ENCODE measurements at regions not wholly inside any gene's neighbourhood (a gene's known extent, or its start where the extent isn't known, plus 50 kb on each side); places are given as distances from the start of the nearest gene placed in this dataset.
"Not testable (repeated sequence)": the region's sequence is repeated elsewhere in the genome, so short reads cannot be mapped to it uniquely, and the experiment has no call there.

GRCh38 chr7:24052572-24053260 is 231.3 kb upstream of the NPY start:
- no peak for DNase-seq (ENCODE audit: low spot score)

DNA sequence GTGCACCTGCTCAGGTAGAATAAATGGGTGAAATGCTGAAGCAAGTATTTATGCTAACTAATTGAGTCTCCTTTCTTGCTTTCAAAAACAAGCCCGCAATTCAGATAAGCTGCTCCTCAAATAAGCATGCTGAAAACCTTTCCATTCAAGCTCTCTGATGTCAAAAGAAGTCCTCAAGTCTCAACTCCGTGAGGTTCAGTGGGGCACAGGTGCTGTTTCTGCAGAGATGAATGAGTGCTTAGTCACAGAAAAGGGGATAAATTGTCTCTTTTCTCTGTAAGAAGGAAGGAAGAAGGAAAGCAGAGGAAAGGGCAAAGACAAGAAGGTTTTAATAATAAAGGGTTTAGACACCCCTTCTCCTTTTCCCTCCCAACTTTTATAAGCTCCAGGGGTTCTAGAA is 229.8 kb upstream of the NPY start:
- no peak for DNase-seq (ENCODE audit: low spot score)

GRCh38 chr7:24057243-24057642 is 226.7 kb upstream of the NPY start:
- no peak for DNase-seq (ENCODE audit: low spot score)

DNA sequence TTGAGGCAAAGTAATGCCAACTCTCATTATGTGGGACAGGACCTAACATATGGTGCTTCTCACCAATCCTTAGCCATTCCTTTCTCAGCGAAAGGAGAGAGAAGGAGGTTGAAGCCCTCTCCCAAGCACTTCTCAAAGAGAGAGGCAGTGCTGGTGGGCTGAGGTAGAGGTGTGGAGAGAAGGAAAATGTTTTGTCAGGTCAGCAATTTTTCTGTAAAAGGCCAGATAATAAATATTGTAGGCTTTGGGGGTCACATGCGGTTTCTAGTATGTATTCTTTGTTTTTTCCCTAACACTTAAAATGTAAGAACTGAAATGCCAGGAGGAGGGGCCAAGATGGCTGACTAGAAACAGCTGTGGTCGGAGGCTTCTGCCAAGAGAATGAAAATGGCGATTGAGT is 225.0 kb upstream of the NPY start:
- DNase-seq (ENCODE audit: low spot score) = no peak

DNA sequence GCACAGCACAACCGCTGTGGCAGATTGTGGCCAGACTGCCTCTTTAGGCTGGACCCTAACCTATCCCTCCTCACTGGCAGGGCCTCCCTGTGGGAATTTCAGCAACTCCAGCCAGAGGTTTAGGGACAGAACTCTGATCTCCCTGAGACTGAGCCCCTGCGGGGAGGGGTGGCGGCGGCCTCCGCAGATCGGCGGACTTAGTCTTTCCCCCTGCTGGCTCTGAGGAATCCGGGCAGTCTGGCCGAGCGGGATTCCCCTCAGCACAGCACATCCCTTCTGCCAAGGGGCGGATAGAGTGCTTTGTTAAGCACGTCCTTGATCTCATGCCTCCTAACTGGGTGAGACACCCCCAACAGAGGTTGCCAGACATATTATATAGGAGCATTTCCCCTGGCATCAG is 224.2 kb upstream of the NPY start:
- no peak for DNase-seq (ENCODE audit: low spot score)

DNA sequence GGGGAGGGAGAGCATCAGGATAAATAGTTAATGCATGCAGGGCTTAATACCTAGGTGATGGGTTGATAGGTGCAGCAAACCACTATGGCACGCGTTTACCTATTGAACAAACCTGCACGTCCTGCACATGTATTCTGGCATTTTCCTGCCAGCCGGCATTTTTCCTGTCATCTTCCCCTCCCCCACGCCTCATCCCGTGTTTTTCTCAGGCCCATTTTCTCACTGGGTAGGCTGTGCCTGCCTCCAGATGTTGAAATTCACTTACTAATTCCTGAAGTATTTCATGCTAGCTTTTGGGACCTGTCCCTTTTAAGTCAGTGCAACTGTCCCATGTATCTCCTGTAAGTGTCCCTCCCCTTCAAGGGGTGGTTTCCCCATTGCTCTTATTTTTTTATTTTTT is 220.3 kb upstream of the NPY start:
- no peak for DNase-seq (ENCODE audit: low spot score)

- DNase-seq (ENCODE audit: low spot score) = no peak
Measured at GRCh38 chr7:24069751-24070150, 214.2 kb upstream of the NPY start.

GRCh38 chr7:24073651-24074420 is 210.2 kb upstream of the NPY start:
- DNase-seq (ENCODE audit: low spot score) = peak; percentile 20

- DNase-seq (ENCODE audit: low spot score) = no peak
Measured at GRCh38 chr7:24075426-24075810, 208.6 kb upstream of the NPY start.

- DNase-seq (ENCODE audit: low spot score) = no peak
Measured at GRCh38 chr7:24082826-24083225, 201.2 kb upstream of the NPY start.

- DNase-seq (ENCODE audit: low spot score) = no peak
Measured at GRCh38 chr7:24102988-24103387, 181.0 kb upstream of the NPY start.

- DNase-seq (ENCODE audit: low spot score) = peak; percentile 68
Measured at GRCh38 chr7:24108906-24109376, 175.0 kb upstream of the NPY start.

DNA sequence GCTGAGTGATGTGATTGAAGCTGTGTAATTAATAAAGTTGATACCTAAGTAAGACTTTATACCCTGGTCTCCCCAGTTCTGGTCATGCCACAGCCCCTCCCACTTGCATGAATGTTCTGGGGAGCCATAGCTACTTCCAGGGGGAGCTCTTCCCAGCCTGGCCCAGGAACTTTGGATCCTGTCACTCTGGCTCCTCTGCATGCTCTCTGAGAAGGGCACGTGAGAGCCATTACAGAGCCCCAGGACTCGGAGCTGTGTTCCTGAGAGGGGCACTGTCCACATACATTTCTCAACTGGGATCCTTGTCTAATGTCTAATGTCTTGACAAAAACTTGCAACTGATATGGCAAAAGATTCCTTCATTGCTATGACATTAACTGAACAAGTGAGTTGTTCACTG is 173.9 kb upstream of the NPY start:
- no peak for DNase-seq (ENCODE audit: low spot score)

GRCh38 chr7:24113506-24113905 is 170.5 kb upstream of the NPY start:
- DNase-seq (ENCODE audit: low spot score) = no peak

DNA sequence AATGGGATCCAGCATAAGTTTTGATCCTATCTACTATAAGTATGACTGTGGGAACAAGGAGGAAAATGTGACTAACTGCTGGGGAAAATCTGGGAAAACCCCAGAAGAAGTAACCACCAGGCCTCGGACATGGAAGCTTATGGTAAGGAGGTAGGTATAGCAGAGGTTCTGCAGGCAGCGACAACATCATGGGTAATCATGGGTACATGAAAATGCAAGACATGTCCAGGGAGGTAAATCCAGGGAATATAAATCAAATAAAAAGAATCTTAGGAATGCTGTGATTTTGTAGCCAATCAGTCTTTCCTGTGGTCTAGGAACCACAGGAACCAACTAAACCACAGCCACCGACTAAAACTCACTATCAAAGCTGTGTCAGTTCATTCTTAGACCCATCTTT is 168.3 kb upstream of the NPY start:
- DNase-seq (ENCODE audit: low spot score) = no peak

DNA sequence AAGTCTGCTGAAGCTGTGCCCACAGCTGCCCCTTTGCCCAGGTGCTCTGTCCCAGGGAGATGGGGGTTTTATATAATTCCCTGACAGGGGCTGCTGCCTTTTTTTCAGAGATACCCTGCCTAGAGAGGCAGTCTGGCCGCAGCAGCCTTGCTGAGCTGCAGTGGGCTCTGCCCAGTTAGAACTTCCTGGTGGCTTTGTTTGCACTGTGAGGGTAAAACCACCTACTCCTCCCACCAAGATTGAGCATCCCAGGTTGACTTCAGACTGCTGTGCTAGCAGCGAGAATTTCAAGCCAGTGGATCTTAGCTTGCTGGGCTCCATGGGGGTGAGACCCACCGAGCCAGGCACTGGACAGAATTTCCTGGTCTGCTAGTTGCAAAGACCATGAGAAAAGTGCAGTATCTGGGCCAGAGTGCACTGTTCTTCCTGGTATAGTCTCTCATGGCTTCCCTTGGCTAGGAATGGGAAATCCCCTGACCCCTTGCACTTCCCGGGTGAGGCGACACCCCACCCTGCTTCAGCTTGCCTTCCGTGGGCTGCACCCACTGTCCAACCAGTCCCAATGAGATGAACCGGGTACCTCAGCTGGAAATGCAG is 166.0 kb upstream of the NPY start:
- not testable (repeated sequence) for DNase-seq (ENCODE audit: low spot score)

- DNase-seq (ENCODE audit: low spot score) = no peak
Measured at GRCh38 chr7:24119852-24120251, 164.1 kb upstream of the NPY start.

DNA sequence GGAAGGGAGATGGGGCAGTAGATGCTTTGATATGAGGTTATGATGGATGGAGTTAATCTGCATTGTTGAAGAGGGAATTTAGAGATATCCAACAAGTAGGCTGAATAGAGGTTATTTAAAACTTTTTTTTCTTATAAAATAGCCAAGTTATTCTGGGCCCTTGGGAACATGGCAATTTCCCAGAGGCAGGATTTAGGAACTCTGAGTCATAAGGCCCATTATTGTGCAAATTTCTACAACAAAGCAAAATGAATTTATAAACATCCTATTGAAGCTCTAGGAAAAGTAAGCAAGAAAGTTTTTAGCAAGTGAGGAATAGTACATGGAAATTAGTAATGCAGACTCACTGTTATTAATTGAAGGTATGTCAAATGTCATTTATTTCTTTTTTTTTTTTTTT is 160.9 kb upstream of the NPY start:
- no peak for DNase-seq (ENCODE audit: low spot score)

GRCh38 chr7:24125765-24126164 is 158.2 kb upstream of the NPY start:
- DNase-seq (ENCODE audit: low spot score) = no peak

DNA sequence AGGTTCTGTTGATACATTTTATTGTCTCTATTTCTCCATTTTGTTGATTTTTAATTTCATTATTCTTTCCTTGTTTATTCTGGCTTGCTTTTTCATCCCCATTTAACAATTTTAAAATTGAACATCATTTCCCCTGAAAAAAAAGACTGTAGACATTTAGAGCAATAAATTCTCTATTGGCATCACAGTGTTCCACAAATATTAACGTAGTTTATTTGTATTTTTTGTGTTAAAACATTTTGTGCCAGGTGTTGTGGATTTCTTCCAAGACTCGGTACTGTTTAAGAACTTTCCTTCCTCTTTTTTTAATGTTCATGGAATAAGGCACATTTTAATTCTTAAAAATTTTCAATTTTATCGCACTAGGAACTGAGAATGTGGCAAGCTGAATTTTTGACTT is 156.1 kb upstream of the NPY start:
- no peak for DNase-seq (ENCODE audit: low spot score)

- no peak for DNase-seq (ENCODE audit: low spot score)
Measured at GRCh38 chr7:24129597-24129996, 154.4 kb upstream of the NPY start.

GRCh38 chr7:24130631-24131030 is 153.4 kb upstream of the NPY start:
- no peak for DNase-seq (ENCODE audit: low spot score)

GRCh38 chr7:24133691-24134090 is 150.3 kb upstream of the NPY start:
- no peak for DNase-seq (ENCODE audit: low spot score)

All from HuH-7 (cell line).